ENCODE measurements at regions not wholly inside any gene's neighbourhood (a gene's known extent, or its start where the extent isn't known, plus 50 kb on each side); places are given as distances from the start of the nearest gene placed in this dataset.

DNA sequence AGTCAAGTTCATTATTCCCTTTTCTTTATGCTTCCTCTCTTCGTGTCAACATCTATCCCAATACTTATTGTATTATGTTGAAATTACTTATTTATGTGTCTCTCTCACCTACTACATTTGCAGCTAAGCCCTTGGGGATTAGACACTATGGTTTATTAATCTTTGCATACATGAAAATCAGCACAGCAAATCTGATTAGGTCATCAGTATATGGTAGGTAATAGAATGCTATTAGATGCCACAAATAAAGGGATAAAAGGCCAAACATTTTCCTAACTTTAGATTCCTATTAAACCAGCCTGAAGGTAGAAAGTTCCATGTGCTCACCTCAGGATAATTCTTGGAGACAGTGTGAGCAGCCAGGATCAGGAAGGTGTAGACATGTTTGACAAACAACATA lies 490.1 kb upstream of the MPDZ start:
- TF ChIP-seq, protein P1, sequence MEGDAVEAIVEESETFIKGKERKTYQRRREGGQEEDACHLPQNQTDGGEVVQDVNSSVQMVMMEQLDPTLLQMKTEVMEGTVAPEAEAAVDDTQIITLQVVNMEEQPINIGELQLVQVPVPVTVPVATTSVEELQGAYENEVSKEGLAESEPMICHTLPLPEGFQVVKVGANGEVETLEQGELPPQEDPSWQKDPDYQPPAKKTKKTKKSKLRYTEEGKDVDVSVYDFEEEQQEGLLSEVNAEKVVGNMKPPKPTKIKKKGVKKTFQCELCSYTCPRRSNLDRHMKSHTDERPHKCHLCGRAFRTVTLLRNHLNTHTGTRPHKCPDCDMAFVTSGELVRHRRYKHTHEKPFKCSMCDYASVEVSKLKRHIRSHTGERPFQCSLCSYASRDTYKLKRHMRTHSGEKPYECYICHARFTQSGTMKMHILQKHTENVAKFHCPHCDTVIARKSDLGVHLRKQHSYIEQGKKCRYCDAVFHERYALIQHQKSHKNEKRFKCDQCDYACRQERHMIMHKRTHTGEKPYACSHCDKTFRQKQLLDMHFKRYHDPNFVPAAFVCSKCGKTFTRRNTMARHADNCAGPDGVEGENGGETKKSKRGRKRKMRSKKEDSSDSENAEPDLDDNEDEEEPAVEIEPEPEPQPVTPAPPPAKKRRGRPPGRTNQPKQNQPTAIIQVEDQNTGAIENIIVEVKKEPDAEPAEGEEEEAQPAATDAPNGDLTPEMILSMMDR (IDR thresholded peaks at IDR 0.05; ENCODE audit: extremely low read depth, low read depth, low read length): no peak
- Histone ChIP-seq H3K79me2 (ENCODE audit: insufficient read depth, low read length) (no peaks in the 10 kb centered on the region), H4K20me1 (ENCODE audit: insufficient read depth, low read length) (no peaks in the 10 kb centered on the region), H3K9me3 (ENCODE audit: low read depth, low read length) (no peaks in the 10 kb centered on the region), H3K4me1 (ENCODE audit: insufficient read depth, low read length) (no peaks in the 10 kb centered on the region), H3K27ac (ENCODE audit: low read depth, low read length) (no peak overlapping the region), H3K27me3 (ENCODE audit: insufficient read depth, low read length) (peaks cover 7% of the 10 kb centered on the region), H3K36me3 (ENCODE audit: insufficient read depth, low read length) (no peaks in the 10 kb centered on the region), H2AFZ (ENCODE audit: low read length) (no peak overlapping the region), H3K4me2 (ENCODE audit: insufficient read depth, low read length) (no peak overlapping the region), H3K4me3 (ENCODE audit: insufficient read depth, low read length) (no peak overlapping the region)
- DNase-seq (ENCODE audit: insufficient read length, low spot score, missing footprints): no peak

DNA sequence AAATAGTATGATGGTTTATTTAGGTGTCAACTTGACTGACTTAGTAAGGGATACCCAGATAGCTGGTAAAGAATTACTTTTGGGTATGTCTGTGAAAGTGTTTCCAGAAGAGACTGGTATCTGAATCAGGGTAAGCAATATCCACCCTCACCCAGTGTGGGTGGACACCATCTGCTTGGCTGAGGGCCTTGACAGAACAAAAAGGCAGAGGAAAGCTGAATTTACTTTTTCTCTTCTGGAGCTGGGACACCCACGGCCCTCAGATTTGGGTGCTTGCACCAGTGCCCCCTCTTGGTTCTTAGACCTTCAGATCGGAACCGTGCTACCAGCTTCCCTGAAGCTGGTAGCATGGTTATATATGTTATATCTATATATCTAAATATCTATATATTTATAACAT lies 489.5 kb upstream of the MPDZ start:
- H3K9me3 ChIP-seq (ENCODE audit: low read depth, low read length): no peaks in the 10 kb centered on the region
- H3K27ac ChIP-seq (ENCODE audit: low read depth, low read length): no peak overlapping the region
- no peak overlapping the region for H3K4me3 ChIP-seq (ENCODE audit: insufficient read depth, low read length)
- no peak overlapping the region for H2AFZ ChIP-seq (ENCODE audit: low read length)
- TF ChIP-seq, protein P1 (IDR thresholded peaks at IDR 0.05; ENCODE audit: extremely low read depth, low read depth, low read length): no peak
- no peaks in the 10 kb centered on the region for H3K4me1 ChIP-seq (ENCODE audit: insufficient read depth, low read length)
- DNase-seq (ENCODE audit: insufficient read length, low spot score, missing footprints): no peak
- no peaks in the 10 kb centered on the region for H3K79me2 ChIP-seq (ENCODE audit: insufficient read depth, low read length)
- H3K36me3 ChIP-seq (ENCODE audit: insufficient read depth, low read length): no peaks in the 10 kb centered on the region
- H3K4me2 ChIP-seq (ENCODE audit: insufficient read depth, low read length): no peak overlapping the region
- H3K27me3 ChIP-seq (ENCODE audit: insufficient read depth, low read length): peaks cover 7% of the 10 kb centered on the region
- no peaks in the 10 kb centered on the region for H4K20me1 ChIP-seq (ENCODE audit: insufficient read depth, low read length)

DNA sequence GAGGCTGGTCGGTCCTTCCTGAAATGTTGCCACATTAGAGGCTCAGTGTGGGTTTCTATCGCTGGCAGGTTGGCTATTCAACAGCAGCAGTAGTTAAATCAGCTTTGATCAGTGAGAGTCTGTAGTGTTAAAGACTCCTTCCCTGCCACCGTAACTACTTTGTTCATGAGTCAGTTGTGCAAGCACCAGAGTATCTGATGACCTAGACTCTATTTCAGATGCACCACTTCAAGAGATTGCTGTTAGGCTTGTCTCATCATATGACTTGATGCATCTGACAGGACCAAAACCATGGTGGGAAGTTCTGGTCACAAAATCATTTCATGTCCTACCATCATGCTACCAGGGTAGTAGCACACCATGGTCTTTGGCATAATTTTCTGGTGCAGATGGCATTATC lies 482.7 kb upstream of the MPDZ start:
- Histone ChIP-seq H3K4me2 (ENCODE audit: insufficient read depth, low read length) (no peak overlapping the region), H3K27ac (ENCODE audit: low read depth, low read length) (no peak overlapping the region), H2AFZ (ENCODE audit: low read length) (no peak overlapping the region), H3K27me3 (ENCODE audit: insufficient read depth, low read length) (peaks cover 19% of the 10 kb centered on the region), H3K79me2 (ENCODE audit: insufficient read depth, low read length) (no peaks in the 10 kb centered on the region), H3K4me3 (ENCODE audit: insufficient read depth, low read length) (no peak overlapping the region), H3K9me3 (ENCODE audit: low read depth, low read length) (no peaks in the 10 kb centered on the region), H3K36me3 (ENCODE audit: insufficient read depth, low read length) (no peaks in the 10 kb centered on the region), H4K20me1 (ENCODE audit: insufficient read depth, low read length) (no peaks in the 10 kb centered on the region), H3K4me1 (ENCODE audit: insufficient read depth, low read length) (no peaks in the 10 kb centered on the region)
- TF ChIP-seq, protein P1 (IDR thresholded peaks at IDR 0.05; ENCODE audit: extremely low read depth, low read depth, low read length): no peak
- no peak for DNase-seq (ENCODE audit: insufficient read length, low spot score, missing footprints)

DNA sequence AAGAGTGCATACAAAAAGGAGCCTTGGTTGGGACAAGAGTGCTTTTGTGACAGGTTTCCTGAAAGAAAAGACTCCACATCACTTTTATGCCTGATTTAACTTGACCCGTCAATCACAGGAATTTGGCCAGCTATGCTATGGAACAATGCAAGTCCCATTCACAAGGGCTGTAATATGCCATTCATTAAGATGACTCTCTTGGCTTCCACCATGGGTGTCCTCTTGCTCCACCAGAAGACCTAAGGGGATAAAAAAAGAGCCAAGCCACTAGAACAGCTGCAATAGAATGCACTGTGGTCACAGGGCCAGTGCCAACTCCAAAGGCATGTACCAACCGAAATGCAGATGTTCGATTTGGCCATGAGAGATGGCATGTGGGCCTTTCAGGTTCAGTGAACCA lies 480.1 kb upstream of the MPDZ start:
- no peak overlapping the region for H2AFZ ChIP-seq (ENCODE audit: low read length)
- no peaks in the 10 kb centered on the region for H3K4me1 ChIP-seq (ENCODE audit: insufficient read depth, low read length)
- H4K20me1 ChIP-seq (ENCODE audit: insufficient read depth, low read length): no peaks in the 10 kb centered on the region
- TF ChIP-seq, protein P1 (IDR thresholded peaks at IDR 0.05; ENCODE audit: extremely low read depth, low read depth, low read length): no peak
- H3K9me3 ChIP-seq (ENCODE audit: low read depth, low read length): no peaks in the 10 kb centered on the region
- H3K27ac ChIP-seq (ENCODE audit: low read depth, low read length): no peak overlapping the region
- H3K36me3 ChIP-seq (ENCODE audit: insufficient read depth, low read length): no peaks in the 10 kb centered on the region
- no peak for DNase-seq (ENCODE audit: insufficient read length, low spot score, missing footprints)
- H3K79me2 ChIP-seq (ENCODE audit: insufficient read depth, low read length): no peaks in the 10 kb centered on the region
- no peak overlapping the region for H3K4me2 ChIP-seq (ENCODE audit: insufficient read depth, low read length)
- H3K27me3 ChIP-seq (ENCODE audit: insufficient read depth, low read length): peaks cover 30% of the 10 kb centered on the region
- no peak overlapping the region for H3K4me3 ChIP-seq (ENCODE audit: insufficient read depth, low read length)

Data from osteoblast (primary cell).